GM21423 (cell line): ENCODE measurements at regions not wholly inside any gene's neighbourhood (a gene's known extent, or its start where the extent isn't known, plus 50 kb on each side); places are given as distances from the start of the nearest gene placed in this dataset.
A peak's percentile ranks its signal among the peaks of the same experiment; 100 is the strongest.
"Not testable (repeated sequence)": the region's sequence is repeated elsewhere in the genome, so short reads cannot be mapped to it uniquely, and the experiment has no call there.

ENCODE experiments used
- ATAC-seq: cut with Tn5 transposase; IDR thresholded peaks from one replicate; pipeline ENCODE4 v1.9.1; 2021; ENCODE audit warnings: mild to moderate bottlenecking, moderate library complexity; ENCODE audit not compliant: unreplicated experiment

- no peak for ATAC-seq
Measured at GRCh38 chr4:164288578-164288977, 465.4 kb upstream of the SMIM31 start.

GRCh38 chr4:164293203-164293602 lies 460.7 kb upstream of the SMIM31 start:
- no peak for ATAC-seq

- ATAC-seq, result no peak
Measured at GRCh38 chr4:164293743-164294142, 460.2 kb upstream of the SMIM31 start.

GRCh38 chr4:164301430-164301829 lies 452.5 kb upstream of the SMIM31 start:
- ATAC-seq, result no peak

DNA sequence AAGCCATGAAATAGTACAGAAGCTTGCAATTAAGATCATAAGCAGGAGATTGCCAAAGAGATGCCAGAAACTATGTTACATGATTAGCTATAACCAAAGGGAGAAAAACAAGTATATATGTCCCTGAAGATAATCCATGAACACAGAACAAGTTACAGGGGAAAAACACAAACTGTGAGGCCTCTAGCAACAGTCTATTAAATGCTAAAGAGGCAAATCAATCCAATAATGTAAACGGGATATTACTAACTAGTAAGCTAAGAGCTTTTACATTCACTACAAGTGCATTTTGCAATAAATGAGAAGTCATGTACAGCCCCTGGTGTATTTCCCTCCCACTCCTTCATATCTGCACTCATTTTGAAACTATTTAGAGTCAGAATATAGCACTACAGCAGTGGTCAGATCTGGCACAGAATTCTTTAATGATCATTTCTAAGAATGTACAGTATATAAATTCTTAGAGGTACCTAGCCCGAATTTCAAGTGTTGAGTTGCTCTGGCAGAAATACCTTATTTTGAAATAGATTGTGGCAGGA lies 449.8 kb upstream of the SMIM31 start:
- ATAC-seq, result peak; percentile 53

GRCh38 chr4:164304861-164305260 lies 449.1 kb upstream of the SMIM31 start:
- no peak for ATAC-seq

DNA sequence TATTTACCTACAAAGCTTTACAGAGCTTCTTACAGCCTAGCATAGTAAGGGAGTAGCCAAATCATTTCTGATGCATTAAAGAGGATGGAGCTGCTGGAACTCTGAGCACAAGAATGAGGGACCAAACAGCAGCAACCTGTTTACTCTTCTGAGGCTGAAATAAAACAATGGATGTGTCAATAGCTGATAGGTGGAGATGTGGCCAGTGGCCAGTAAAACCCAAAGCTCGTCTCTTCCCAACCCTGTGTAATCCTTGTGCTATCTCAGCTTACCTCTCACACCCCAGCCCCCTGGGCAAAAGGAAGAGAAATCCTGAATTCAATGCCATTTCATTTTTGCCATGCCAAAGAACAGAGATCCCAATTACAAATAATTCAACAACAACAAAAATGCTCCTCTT lies 446.7 kb upstream of the SMIM31 start:
- no peak for ATAC-seq

GRCh38 chr4:164312671-164313070 lies 441.3 kb upstream of the SMIM31 start:
- ATAC-seq, result no peak

GRCh38 chr4:164313853-164314252 lies 440.1 kb upstream of the SMIM31 start:
- ATAC-seq, result no peak

- no peak for ATAC-seq
Measured at GRCh38 chr4:164318350-164318749, 435.6 kb upstream of the SMIM31 start.

DNA sequence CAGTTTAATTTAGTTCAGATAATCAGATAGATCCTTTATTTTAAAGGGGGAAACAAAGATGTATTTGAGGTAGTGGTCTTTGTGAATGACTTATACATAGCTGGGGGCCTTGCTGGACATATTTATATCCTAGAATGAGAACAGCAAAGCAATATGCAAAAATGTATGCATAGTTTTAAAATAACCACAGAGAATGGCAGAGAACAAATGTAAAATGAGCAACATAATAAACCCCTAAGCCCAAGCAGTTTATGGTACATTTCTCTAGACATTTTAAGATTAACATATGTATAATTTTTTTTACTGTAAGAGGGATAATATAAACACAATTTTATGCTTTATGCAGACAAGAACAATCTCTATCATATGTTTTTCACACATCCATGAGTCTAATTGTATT lies 434.2 kb upstream of the SMIM31 start:
- no peak for ATAC-seq

DNA sequence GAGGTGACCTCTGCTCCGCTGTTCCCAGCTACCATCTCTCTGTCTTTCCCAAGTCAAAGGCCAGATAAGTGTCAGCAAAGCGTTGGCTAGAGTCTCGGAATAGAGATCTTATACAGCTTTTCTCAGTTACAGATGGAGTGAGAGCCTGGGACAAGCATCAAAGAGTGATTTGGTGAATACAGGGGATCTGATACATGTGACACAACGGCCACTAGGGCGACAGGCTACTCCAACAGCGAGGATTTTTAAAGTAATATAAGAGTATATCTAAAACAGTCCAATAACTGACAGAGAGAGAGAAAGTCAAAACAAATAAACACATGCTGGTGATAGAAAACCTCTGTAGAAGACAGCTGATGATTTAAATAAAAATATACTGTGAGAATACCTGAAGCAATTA lies 433.1 kb upstream of the SMIM31 start:
- ATAC-seq, result no peak

DNA sequence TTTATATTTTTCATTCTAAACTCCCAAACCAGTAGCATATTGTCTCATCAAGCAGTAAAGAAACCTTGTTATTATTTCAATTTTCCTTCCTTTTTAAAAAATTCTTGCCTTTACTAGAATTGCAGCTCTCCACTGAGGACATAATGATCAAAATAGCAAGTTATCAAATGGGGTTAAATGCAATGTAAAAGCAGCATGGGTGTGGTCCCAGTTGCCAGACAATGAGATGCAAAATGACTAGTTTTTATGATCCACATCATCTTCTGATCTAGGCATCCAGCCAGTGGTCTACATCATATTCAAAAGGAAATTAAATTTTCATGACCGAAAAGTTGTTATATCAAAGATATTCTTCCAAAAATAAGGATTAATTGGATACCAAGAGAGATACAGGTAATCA lies 427.9 kb upstream of the SMIM31 start:
- ATAC-seq, result no peak

GRCh38 chr4:164337219-164337944 lies 416.5 kb upstream of the SMIM31 start:
- no peak for ATAC-seq

GRCh38 chr4:164343472-164343976 lies 410.4 kb upstream of the SMIM31 start:
- no peak for ATAC-seq

- no peak for ATAC-seq
Measured at GRCh38 chr4:164345756-164346155, 408.2 kb upstream of the SMIM31 start.

GRCh38 chr4:164350061-164350460 lies 403.9 kb upstream of the SMIM31 start:
- no peak for ATAC-seq

DNA sequence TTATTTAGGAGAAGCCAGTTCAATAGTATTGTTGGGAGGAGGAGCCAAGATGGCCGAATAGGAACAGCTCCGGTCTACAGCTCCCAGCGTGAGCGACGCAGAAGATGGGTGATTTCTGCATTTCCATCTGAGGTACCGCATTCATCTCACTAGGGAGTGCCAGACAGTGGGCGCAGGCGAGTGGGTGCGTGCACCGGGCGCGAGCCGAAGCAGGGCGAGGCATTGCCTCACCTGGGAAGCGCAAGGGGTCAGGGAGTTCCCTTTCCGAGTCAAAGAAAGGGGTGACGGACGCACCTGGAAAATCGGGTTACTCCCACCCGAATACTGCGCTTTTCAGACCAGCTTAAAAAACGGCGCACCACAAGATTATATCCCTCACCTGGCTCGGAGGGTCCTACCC lies 403.2 kb upstream of the SMIM31 start:
- ATAC-seq, result not testable (repeated sequence)

GRCh38 chr4:164357957-164358356 lies 396.0 kb upstream of the SMIM31 start:
- no peak for ATAC-seq

GRCh38 chr4:164358400-164358799 lies 395.5 kb upstream of the SMIM31 start:
- ATAC-seq, result no peak

- no peak for ATAC-seq
Measured at GRCh38 chr4:164359881-164360280, 394.1 kb upstream of the SMIM31 start.

- no peak for ATAC-seq
Measured at GRCh38 chr4:164368894-164369293, 385.0 kb upstream of the SMIM31 start.

DNA sequence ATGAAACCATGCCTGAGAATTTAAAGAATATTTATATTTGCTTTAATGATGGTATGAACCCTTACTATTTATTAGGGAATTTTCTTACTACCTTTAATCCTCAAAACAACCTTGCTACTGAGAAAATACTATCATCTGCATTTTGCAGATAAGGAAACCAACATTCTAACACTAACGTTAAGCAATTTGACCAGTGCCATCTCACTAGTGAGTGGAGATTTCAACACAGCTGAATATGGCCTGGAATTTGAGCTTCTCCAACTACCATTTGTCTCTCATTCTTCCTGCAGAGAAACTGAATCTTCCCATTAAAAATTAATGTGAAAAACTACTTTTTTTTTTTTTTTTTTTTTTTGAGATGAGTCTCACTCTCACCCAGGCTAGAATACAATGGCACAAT lies 380.9 kb upstream of the SMIM31 start:
- no peak for ATAC-seq
